ENCODE measurements at regions not wholly inside any gene's neighbourhood (a gene's known extent, or its start where the extent isn't known, plus 50 kb on each side); places are given as distances from the start of the nearest gene placed in this dataset.

DNA sequence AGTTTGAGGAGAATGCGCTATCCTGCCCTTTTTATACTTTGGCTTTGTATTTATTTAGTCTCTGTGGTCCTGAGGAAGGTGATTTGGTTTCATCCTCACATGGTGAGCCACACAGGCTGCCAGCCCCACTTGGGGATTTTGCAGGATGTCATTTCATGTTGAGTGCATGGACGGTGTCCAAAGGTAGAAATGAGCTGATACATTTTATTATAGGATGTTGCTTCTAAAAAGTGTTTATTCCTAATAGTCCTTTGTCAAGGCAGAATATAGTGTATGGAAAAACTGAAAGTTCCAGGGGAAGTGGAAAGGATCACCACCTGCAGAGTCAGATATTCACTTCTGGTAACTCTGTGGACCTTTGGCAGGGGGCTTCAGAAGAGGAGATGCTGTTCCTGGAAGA lies 434.6 kb downstream of the CD109 start:
- TF ChIP-seq, protein P1, sequence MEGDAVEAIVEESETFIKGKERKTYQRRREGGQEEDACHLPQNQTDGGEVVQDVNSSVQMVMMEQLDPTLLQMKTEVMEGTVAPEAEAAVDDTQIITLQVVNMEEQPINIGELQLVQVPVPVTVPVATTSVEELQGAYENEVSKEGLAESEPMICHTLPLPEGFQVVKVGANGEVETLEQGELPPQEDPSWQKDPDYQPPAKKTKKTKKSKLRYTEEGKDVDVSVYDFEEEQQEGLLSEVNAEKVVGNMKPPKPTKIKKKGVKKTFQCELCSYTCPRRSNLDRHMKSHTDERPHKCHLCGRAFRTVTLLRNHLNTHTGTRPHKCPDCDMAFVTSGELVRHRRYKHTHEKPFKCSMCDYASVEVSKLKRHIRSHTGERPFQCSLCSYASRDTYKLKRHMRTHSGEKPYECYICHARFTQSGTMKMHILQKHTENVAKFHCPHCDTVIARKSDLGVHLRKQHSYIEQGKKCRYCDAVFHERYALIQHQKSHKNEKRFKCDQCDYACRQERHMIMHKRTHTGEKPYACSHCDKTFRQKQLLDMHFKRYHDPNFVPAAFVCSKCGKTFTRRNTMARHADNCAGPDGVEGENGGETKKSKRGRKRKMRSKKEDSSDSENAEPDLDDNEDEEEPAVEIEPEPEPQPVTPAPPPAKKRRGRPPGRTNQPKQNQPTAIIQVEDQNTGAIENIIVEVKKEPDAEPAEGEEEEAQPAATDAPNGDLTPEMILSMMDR (IDR thresholded peaks at IDR 0.05 in 4 of 5, conservative IDR thresholded peaks at IDR 0.05 in 1 of 5): no peak
- TF ChIP-seq POLR2A (IDR thresholded peaks at IDR 0.05): no peak
